HEK293 (cell line): ENCODE measurements at regions not wholly inside any gene's neighbourhood (a gene's known extent, or its start where the extent isn't known, plus 50 kb on each side); places are given as distances from the start of the nearest gene placed in this dataset.
"Not testable (repeated sequence)": the region's sequence is repeated elsewhere in the genome, so short reads cannot be mapped to it uniquely, and the experiment has no call there.

Experiments used
- CTCF ChIA-PET: fragments of 350-600 bp; formaldehyde crosslinking; extraction: SDS; loops from one replicate; lab custom pipeline; 2021; ENCODE audit warnings: antibody characterized with exemption; lab: Yijun Ruan, JAX
- POLR2A ChIA-PET: fragments of 300-600 bp; formaldehyde crosslinking; extraction: SDS; loops from one replicate; lab custom pipeline; 2020; ENCODE audit warnings: antibody characterized with exemption, inconsistent platforms; lab: Yijun Ruan, JAX
- H3K27ac ChIP-seq: fragments of 200-500 bp; sonication (Bioruptor generic); 2 replicates; pipeline ENCODE4 v1.5.1; 2014; ENCODE audit warnings: low read depth, low read length, control low read depth, inconsistent platforms; ENCODE audit errors: extremely low read depth
- H3K36me3 ChIP-seq, 2 experiments: fragments of 200-500 bp in 1 of 2; sonication (Bioruptor generic) in 1 of 2; 1 replicate in 1 of 2; 2 replicates in 1 of 2; pipeline ENCODE4 v1.5.1; 2014 to 2017; ENCODE audit warnings: inconsistent platforms in 2 of 2, low read length in 2 of 2; ENCODE audit not compliant: control insufficient read depth in 2 of 2, insufficient read depth in 1 of 2
- H3K4me1 ChIP-seq: fragments of 200-500 bp; sonication (Bioruptor generic); 2 replicates; pipeline ENCODE4 v1.5.1; 2014; ENCODE audit warnings: mild to moderate bottlenecking, low read length, inconsistent platforms; ENCODE audit not compliant: control insufficient read depth, insufficient read depth
- H3K4me3 ChIP-seq: 2 replicates; pipeline ENCODE4 v1.5.1; 2011; ENCODE audit warnings: low read depth, mild to moderate bottlenecking, control low read depth, low read length, moderate library complexity
- H3K9me3 ChIP-seq: fragments of 200-500 bp; sonication (Bioruptor generic); 2 replicates; pipeline ENCODE4 v1.5.1; 2014; ENCODE audit warnings: low read depth, low read length, inconsistent platforms; ENCODE audit not compliant: control insufficient read depth, insufficient read depth
- EGR2 ChIP-seq: fragments of 450-650 bp; formaldehyde crosslinking; IDR thresholded peaks from 2 replicates; pipeline ENCODE4 v1.5.1; 2016; ENCODE audit warnings: low read depth, missing biosample characterization, missing genetic modification characterization
- PRDM10 ChIP-seq: fragments of 450-650 bp; formaldehyde crosslinking; IDR thresholded peaks from 2 replicates; pipeline ENCODE4 v1.5.1; 2016; ENCODE audit warnings: missing biosample characterization, missing genetic modification characterization
- SP2 ChIP-seq: fragments of 450-650 bp; formaldehyde crosslinking; IDR thresholded peaks from 2 replicates; pipeline ENCODE4 v1.5.1; 2016; ENCODE audit warnings: missing biosample characterization, missing genetic modification characterization
- ZBTB20 ChIP-seq: fragments of 450-650 bp; formaldehyde crosslinking; IDR thresholded peaks from 2 replicates; pipeline ENCODE4 v1.5.1; 2016; ENCODE audit warnings: missing biosample characterization, missing genetic modification characterization
- ZNF335 ChIP-seq: fragments of 450-650 bp; formaldehyde crosslinking; conservative IDR thresholded peaks from 2 replicates; pipeline ENCODE4 v1.5.1; 2016; ENCODE audit warnings: missing biosample characterization, missing genetic modification characterization
- ZNF341 ChIP-seq: fragments of 450-650 bp; formaldehyde crosslinking; IDR thresholded peaks from 2 replicates; pipeline ENCODE4; 2016; ENCODE audit warnings: low read depth, missing biosample characterization, missing genetic modification characterization
- ZNF585B ChIP-seq: fragments of 450-650 bp; formaldehyde crosslinking; IDR thresholded peaks from 2 replicates; pipeline ENCODE4 v1.5.1; 2016; ENCODE audit warnings: missing biosample characterization, missing genetic modification characterization

GRCh38 chr20:30290361-30291063 is 967.0 kb upstream of the DEFB115 start:
- H3K27ac ChIP-seq, CTCF ChIA-PET, H3K4me3 ChIP-seq, H3K4me1 ChIP-seq, H3K9me3 ChIP-seq, H3K36me3 ChIP-seq, POLR2A ChIA-PET: not testable (repeated sequence)
- TF ChIP-seq SP2 (0 out of 2 replicates have a peak, but pooled peaks have one; percentile 12), PRDM10 (peak; percentile 36; the same call in 1 of the 2 replicates), EGR2 (tag by site-specific recombination) (0 out of 2 replicates have a peak, but pooled peaks have one; percentile 20), ZBTB20 (peak; percentile 44; the same call in 1 of the 2 replicates), ZNF341 (peak; percentile 64), ZNF335 (tag by site-specific recombination) (peak; percentile 72)
- TF ChIP-seq, all 188 proteins: peak for 6; not testable (repeated sequence) for 182

GRCh38 chr20:30291064-30291379 is 966.4 kb upstream of the DEFB115 start:
- H3K4me3 ChIP-seq, CTCF ChIA-PET, H3K27ac ChIP-seq, POLR2A ChIA-PET, H3K9me3 ChIP-seq, H3K36me3 ChIP-seq, H3K4me1 ChIP-seq: not testable (repeated sequence)

GRCh38 chr20:30291686-30292085 is 965.8 kb upstream of the DEFB115 start:
- H3K4me1 ChIP-seq, H3K27ac ChIP-seq, POLR2A ChIA-PET, H3K4me3 ChIP-seq, H3K9me3 ChIP-seq, CTCF ChIA-PET, H3K36me3 ChIP-seq: not testable (repeated sequence)

- H3K9me3 ChIP-seq, H3K4me3 ChIP-seq, H3K4me1 ChIP-seq, CTCF ChIA-PET, POLR2A ChIA-PET, H3K36me3 ChIP-seq, H3K27ac ChIP-seq: not testable (repeated sequence)
Observed at GRCh38 chr20:30295396-30295795, 962.1 kb upstream of the DEFB115 start.

GRCh38 chr20:30295967-30296366 is 961.5 kb upstream of the DEFB115 start:
- CTCF ChIA-PET, POLR2A ChIA-PET, H3K4me1 ChIP-seq, H3K4me3 ChIP-seq, H3K9me3 ChIP-seq, H3K36me3 ChIP-seq, H3K27ac ChIP-seq: not testable (repeated sequence)
- TF ChIP-seq ZNF585B (tag by site-specific recombination) = peak; percentile 34; the same call in 1 of the 2 replicates

- H3K27ac ChIP-seq, H3K36me3 ChIP-seq, H3K9me3 ChIP-seq, POLR2A ChIA-PET, H3K4me3 ChIP-seq, CTCF ChIA-PET, H3K4me1 ChIP-seq: not testable (repeated sequence)
Observed at GRCh38 chr20:30297878-30298595, 959.4 kb upstream of the DEFB115 start.
